ENCODE measurements at regions not wholly inside any gene's neighbourhood (a gene's known extent, or its start where the extent isn't known, plus 50 kb on each side); places are given as distances from the start of the nearest gene placed in this dataset.

GRCh38 chr13:27353708-27354107 lies 70.7 kb upstream of the GTF3A start:
- ChIA-PET CTCF (interaction anchor here (2.0 to 11.5 kb wide), 3 partner anchors 7 to 366 kb away, joined by 5 to 343 read pairs (median 42); no protein-coding TSS in a partner anchor), POLR2A (no interaction called here)
- Histone ChIP-seq H3K9me1 (replicated peaks; ENCODE audit: control insufficient read depth, extremely low read depth, insufficient read depth, low read length) (no peaks in the 10 kb centered on the region), H3K79me2 (ENCODE audit: control insufficient read depth, insufficient read depth, low read length) (no peaks in the 10 kb centered on the region), H3K9me3 (replicated peaks; ENCODE audit: control insufficient read depth, insufficient read depth, low read length) (no peaks in the 10 kb centered on the region), H3K4me2 (ENCODE audit: insufficient read depth, low read length) (no peak overlapping the region), H3K4me3 (replicated peaks in 1 of 3; ENCODE audit: insufficient read depth in 1 of 3, low read depth in 1 of 3, low read length in 3 of 3) (no peak overlapping the region), H2AFZ (ENCODE audit: low read depth, low read length) (no peak overlapping the region), H3K9ac (replicated peaks; ENCODE audit: extremely low read depth, insufficient read depth, low read length) (no peak overlapping the region), H4K20me1 (replicated peaks; ENCODE audit: control insufficient read depth, extremely low read depth, insufficient read depth, low read length) (no peaks in the 10 kb centered on the region), H3K4me1 (ENCODE audit: control insufficient read depth, extremely low read depth, insufficient read depth, low read length) (no peaks in the 10 kb centered on the region), H3K27me3 (ENCODE audit: control insufficient read depth in 2 of 2, insufficient read depth in 2 of 2, low read length in 2 of 2) (peaks cover 2 to 5% of the 10 kb centered on the region in 2 experiments), H3K27ac (ENCODE audit: insufficient read depth, low read depth, low read length) (no peak overlapping the region), H3K36me3 (ENCODE audit: control insufficient read depth in 2 of 2, extremely low read depth in 1 of 2, insufficient read depth in 2 of 2, low read length in 2 of 2) (no peaks in the 10 kb centered on the region)
- dilution Hi-C loops (cut with MboI; ENCODE audit: extremely low pct_ligation_motif_present, low sequenced_read_pairs) (no loop called here), intact Hi-C loops (cut with micrococcal nuclease) (no loop called here)
- DNase-seq (ENCODE audit: low read depth, low spot score), result no peak
- TF ChIP-seq FOS (IDR thresholded peaks at IDR 0.05; ENCODE audit: borderline replicate concordance, insufficient read depth, low read length), result no peak
- TF ChIP-seq MYC (IDR thresholded peaks at IDR 0.05; ENCODE audit: low read depth, low read length), result no peak
- no peak for TF ChIP-seq POLR2A (IDR thresholded peaks at IDR 0.05; ENCODE audit: low read depth, low read length)
- no peak for TF ChIP-seq POLR2AphosphoS5 (IDR thresholded peaks at IDR 0.05; ENCODE audit: insufficient read depth, low read depth, low read length)
- no peak for TF ChIP-seq GATA2 (IDR thresholded peaks at IDR 0.05; ENCODE audit: insufficient read depth, insufficient read length, low read depth, low read length)
- TF ChIP-seq CTCF (IDR thresholded peaks at IDR 0.05; ENCODE audit: extremely low read depth in 1 of 2, insufficient read depth in 1 of 2, low read depth in 1 of 2, low read length in 2 of 2), result no peak
- no peak for TF ChIP-seq MAX (IDR thresholded peaks at IDR 0.05; ENCODE audit: insufficient read depth, insufficient read length)
- no peak for TF ChIP-seq EZH2 (IDR thresholded peaks at IDR 0.05; ENCODE audit: borderline replicate concordance, low read depth, low read length, severe bottlenecking)
- no peak for TF ChIP-seq JUN (IDR thresholded peaks at IDR 0.05; ENCODE audit: borderline replicate concordance, insufficient read depth, insufficient read length, low read depth)
- no peak for FAIRE-seq
- BruUV-seq (replicated peaks), result no TSS peak

Data from endothelial cell of umbilical vein (primary cell).